HG03565 (cell line): ENCODE measurements at regions not wholly inside any gene's neighbourhood (a gene's known extent, or its start where the extent isn't known, plus 50 kb on each side); places are given as distances from the start of the nearest gene placed in this dataset.
A peak's percentile ranks its signal among the peaks of the same experiment; 100 is the strongest.
"Not testable (repeated sequence)": the region's sequence is repeated elsewhere in the genome, so short reads cannot be mapped to it uniquely, and the experiment has no call there.

Source experiments
- ATAC-seq: cut with Tn5 transposase; IDR thresholded peaks from one replicate; pipeline ENCODE4 v1.9.1; 2021; ENCODE audit warnings: mild to moderate bottlenecking, moderate library complexity; ENCODE audit not compliant: unreplicated experiment

GRCh38 chr2:189308056-189308790, 128.7 kb upstream of the COL5A2 start:
- no peak for ATAC-seq

DNA sequence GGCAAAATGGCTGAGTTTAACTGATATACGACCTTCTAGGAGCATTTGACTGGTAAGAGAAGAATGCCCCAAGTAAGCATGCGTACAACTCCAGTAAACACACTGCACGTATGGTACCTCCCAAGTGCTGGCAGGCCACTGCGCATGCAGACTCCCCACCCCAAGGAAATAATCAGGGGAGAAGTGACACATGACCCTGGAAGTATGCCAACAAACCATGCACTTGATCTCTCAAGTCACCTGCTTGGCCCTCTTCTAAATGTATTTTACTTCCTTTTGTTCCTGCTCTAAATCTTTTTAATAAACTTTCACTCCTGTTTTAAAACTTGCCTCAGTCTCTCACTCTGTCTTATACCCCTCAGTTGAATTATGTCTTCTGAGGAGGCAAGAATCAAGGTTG, 129.8 kb upstream of the COL5A2 start:
- ATAC-seq = no peak

GRCh38 chr2:189312211-189312610, 129.1 kb upstream of the WDR75 start:
- no peak for ATAC-seq

DNA sequence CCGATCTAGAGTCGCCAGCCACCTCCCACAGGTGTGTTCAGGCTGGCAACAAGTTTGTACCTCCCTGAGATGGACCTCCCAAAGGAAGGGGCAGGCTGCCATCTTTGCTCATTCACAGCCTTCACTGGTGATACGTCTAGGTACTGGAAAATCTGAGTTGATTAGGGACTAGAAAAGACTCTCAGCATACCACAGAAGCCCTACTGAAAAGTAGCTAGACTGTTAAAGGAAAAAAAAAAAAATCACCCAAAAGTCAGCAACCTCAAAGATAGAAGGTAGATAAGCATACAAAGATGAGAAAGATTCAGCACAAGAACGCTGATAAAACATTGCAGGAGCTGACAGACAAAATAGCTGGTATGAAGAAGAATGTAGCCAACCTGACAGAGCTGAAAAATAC, 128.6 kb upstream of the WDR75 start:
- no peak for ATAC-seq

- no peak for ATAC-seq
These were observed 122.5 kb upstream of the WDR75 start for GRCh38 chr2:189318761-189319160.

DNA sequence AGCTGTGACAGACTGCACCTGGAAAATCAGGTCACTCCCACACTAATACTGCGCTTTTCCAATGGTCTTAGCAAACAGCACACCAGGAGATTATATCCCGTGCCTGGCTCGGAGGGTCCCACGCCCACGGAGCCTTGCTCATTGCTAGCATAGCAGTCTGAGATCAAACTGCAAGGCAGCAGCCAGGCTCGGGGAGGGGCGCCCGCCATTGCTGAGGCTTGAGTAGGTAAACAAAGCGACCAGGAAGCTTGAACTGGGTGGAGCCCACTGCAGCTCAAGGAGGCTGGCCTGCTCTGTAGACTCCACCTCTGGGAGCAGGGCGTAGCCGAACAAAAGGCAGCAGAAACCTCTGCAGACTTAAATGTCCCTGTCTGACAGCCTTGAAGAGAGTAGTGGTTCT, 121.8 kb upstream of the WDR75 start:
- ATAC-seq = not testable (repeated sequence)

DNA sequence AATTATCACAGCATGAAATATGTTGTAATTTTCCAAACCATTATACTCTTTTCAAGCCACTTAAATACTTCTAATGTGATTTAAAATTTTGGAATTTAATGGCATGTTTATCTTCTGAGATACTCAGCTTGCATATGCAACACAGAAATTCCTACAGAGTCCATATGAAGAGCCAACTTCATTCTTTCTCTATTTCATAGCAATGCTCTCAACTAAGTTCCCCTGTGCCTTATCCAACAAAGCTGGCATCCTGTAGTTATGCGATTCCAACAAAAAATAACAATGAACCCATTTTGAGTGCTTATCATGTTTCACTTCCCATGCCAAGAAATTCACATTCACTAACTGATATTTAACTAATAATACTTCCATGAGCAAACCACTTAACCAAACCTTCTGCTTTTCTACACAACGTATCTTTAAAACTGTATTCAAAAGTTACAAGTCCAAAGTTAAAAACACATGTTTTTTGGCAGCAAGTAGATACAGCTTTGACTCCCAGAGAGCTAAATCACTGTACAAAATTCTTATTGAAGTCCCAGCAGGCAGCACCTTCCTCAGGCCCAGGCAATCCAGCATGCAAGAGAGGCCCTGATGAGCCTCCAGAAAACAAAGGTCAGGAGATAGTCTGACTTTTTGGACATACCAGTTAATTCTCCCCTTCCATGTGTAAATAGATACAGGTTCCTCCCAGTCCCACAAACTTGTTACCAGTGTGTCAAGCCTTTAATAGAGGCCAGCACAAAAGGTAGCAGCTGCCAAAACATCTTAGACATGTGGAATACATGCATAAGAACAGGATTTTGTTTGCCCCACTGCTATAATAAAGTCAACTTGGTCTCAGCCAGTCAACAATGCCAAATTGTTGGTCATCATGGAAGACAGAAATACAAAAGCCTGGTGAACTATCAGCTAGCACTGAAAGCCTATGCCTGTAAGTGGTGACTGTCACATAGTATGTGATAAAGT, 113.1 kb upstream of the WDR75 start:
- ATAC-seq = no peak

DNA sequence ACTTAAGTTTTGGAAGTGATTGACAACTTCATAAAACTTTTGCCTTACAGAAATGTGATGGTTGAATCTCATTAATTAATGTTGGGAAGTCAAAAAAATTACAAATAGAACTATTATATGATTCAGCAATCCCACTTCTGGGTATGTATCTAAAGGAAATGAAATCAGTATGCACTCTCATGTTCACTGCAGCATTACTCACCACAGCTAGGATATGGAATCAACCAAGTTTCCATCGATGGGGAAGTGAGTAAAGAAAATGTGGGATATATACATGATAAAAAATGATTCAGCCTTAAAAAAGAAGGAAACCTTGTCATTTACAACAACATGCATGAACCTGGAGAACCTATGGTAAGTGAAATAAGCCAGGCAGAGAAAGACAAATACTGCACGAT, 112.4 kb upstream of the WDR75 start:
- no peak for ATAC-seq

DNA sequence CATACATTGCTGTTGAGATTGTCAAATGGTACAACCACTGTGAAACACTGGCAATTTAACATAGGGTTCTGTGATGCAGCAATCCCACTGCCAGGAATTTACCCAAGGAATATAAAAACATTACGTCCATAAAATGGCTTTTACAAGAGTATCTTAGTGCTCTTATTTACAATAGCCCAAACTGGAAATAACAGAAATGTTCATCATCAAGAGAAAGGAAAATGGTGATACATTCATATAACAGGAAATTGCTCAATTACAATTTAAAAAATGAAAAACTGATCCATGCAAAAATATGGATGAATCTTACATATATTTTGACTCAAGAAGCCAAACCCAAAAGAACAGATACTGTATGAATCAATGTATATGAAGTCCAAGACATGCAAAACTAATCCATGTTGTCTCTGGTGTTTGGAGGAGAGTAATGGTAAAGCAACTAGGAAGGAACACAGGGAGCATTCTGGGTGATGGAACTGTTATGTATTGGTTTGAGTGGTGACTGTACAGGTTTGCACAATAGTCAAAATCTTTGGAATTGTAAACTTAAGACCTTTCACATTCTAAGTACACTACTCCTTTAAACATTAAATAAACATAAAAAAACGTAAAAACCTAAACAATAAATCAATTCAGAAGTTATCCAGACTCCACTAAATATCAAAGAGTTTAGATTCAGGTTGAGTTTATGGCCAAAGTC, 104.8 kb upstream of the WDR75 start:
- no peak for ATAC-seq

GRCh38 chr2:189337656-189338055, 103.6 kb upstream of the WDR75 start:
- ATAC-seq = no peak

DNA sequence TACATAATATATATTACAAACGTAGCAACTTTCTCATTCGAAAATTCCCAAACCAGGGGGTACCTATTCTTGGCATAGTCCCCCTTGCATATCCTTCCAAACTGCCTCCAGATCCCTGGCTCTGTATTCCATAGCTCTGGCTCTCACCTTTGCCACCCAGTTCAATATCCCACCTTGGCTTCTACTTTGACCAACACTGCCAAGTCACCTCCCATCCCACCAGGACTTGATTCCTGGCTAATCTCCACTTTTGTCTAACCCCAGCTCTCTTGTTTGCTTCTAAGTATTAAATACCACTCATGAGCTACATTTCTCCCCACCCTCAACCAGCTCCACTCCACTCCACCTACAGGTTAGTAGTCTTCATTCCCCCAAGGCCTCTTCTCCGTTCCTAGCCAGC, 103.2 kb upstream of the WDR75 start:
- no peak for ATAC-seq

DNA sequence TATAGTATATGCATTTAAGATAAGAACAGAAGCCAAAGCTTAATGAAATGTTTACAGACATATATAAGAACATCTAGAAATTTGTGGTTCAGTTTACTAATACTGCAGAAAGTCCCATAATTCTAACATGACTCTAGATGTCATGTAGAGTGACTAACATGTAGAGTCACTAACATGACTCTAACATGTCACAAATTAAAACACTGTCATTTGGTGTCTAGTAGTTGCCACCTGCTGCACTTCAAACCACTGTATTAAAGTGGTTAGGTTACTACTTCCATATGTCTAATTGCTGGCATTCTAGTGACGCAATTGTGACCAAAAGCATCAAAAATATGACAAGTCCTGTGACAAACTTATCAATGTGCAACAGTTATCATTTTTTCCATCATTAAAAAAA, 100.2 kb upstream of the WDR75 start:
- ATAC-seq = no peak

DNA sequence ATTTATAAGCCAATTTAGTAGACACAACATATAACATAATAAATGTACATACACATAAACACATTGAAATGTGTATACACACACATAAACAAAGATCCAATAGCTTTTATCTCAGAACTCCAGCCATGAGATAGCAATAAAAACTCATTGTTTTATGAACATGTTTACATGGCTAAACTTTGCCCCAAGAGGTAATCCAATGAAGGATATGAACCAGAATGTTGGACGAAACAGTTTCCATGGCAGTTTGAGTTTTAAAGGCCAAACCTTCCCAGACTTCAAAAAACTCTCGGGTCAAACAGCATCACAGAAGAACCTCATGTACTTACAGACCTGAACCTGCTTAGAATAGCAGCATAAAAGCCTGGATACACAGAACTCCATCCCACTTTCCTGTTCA, 97.2 kb upstream of the WDR75 start:
- ATAC-seq = no peak

- ATAC-seq = peak; percentile 74
These were observed 93.7 kb upstream of the WDR75 start for GRCh38 chr2:189347540-189347939.

DNA sequence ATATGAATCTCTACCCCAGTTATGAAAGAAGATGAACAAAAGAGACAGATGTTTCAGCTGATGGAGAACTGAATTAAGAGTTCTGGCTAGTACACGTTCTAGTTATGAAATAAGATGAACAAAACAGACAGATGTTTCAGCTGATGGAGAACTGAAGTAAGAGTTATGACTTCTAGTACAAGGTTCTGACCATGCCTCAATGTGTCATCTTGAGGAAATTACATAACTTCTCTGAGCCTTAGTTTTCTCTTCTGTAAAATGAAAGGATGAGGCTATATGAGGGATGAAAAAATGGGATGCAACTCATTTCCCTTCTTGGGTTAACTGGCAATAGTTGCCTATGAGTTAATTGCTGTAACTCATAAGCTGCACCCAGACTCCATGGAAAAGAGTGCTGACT, 92.9 kb upstream of the WDR75 start:
- no peak for ATAC-seq

DNA sequence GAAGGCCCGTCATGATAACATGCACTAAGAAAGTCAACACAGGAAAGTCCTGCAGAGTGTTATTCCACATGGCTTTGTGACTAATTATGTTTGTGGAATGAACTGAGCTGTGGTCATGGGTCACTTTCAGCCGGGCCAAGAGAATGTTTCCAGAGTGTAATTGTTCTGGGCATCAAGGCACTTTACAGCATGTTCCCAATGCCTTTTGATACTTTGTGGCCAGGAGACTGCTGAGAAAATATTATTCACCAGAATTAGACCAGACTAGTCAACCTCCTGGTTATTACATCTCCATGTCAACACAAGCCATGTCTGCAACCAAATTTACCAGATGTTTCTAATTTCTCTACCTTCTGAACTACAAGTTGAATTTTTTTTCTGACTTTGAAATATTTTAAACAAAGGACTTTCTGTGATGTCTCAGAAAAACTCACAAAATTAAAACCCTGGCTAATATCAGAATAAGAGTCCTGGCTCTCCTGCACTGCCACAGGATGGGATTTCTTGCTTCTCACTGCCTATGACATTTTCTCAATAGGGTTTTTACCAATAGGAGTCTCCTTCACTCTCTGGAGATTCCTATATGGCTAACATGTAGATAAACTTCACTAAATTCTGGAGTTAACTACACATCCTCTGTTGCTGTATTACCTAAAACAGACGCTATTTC, 90.6 kb upstream of the WDR75 start:
- no peak for ATAC-seq

DNA sequence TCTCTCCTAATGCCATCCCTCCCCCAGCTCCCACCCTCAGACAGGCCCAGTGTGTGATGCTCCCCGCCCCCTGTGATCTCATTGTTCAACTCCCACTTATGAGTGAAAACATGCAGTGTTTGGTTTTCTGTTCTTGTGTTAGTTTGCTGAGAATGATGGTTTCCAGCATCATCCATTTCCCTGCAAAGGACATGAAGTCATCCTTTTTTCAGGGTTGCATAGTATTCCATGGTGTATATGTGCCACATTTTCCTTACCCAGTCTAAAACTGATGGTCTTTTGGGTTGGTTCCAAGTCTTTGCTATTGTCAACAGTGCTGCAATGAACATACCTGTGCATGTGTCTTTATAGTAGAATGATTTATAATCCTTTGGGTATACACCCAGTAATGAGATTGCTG, 89.3 kb upstream of the WDR75 start:
- not testable (repeated sequence) for ATAC-seq

DNA sequence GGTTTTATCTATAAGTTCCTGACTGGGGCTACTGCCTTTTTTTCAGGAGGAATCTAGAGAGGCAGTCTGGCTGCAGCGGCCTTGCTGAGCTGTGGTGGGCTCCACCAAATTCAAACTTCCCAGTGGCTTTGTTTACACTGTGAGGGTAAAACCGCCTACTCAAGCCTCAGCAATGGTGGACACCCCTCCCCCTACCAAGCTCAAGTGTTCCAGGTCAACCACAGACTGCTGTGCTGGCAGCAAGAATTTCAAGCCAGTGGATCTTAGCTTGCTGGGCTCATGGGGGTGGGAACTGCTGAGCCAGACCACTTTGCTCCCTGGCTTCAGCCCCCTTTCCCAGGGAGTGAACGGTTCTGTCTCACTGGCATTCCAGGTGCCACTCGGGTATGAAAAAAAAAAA, 83.9 kb upstream of the WDR75 start:
- ATAC-seq = not testable (repeated sequence)

DNA sequence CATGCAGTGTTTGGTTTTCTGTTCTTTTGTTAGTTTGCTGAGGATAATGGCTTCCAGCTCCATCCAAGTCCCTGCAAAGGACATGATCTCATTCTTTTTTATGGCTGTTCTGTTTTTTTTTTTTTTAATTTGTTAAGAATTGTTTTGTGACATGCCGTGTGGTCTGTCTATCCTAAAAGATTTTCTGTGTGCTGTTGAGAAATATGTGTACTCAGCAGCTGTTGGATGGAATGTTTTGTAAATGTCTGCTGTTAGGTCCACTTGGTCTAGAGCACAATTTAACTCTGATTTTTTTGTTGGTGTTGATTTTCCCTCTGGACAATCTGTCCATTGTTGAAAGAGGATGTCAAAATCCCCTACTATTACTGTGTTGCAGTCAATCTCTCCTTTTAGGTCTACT, 80.4 kb upstream of the WDR75 start:
- no peak for ATAC-seq

DNA sequence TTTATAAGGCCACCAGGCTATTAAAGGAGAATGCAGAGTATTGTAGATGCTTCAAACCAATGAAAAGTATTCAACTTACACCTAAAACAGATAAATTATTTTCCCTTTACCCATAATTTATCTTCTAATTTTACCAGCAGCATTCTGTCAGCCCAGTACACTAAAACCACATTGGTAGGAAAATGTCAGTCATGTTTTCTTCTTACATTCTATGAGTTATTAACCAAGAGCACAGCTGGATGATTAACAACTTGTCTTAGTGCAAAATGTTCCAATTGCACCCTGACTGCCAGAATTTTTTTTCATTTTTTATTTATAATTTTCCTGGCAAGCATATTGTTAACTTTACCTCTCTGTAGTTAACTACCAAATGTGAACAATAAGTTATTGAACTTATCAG, 79.0 kb upstream of the WDR75 start:
- ATAC-seq = no peak

DNA sequence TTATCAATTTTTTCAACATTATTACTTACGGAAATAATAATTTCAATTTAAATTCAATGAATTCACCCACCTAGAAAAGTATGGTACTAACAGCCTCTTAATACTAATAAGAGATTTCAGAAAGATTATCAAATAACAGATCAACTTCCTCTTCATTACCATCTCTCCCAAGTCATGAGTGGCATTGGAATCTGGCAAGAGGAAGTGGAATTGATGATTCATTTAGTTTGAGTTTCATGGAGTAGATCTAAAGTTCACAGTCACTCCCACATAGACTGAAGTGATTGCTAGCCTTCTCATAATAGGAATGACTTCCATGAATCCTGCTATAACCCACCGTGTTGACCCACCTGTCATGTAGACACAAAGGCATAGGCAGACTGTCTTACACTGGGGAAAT, 77.7 kb upstream of the WDR75 start:
- no peak for ATAC-seq
